HG02678 (cell line): ENCODE measurements at regions not wholly inside any gene's neighbourhood (a gene's known extent, or its start where the extent isn't known, plus 50 kb on each side); places are given as distances from the start of the nearest gene placed in this dataset.

Source experiments
- ATAC-seq: cut with Tn5 transposase; IDR thresholded peaks from one replicate; pipeline ENCODE4 v1.9.1; 2021; ENCODE audit warnings: mild to moderate bottlenecking, moderate library complexity; ENCODE audit not compliant: unreplicated experiment

- no peak for ATAC-seq
Measured at GRCh38 chr18:38023871-38024270, 458.3 kb upstream of the CELF4 start.

GRCh38 chr18:38022234-38022633 is 456.6 kb upstream of the CELF4 start:
- no peak for ATAC-seq

DNA sequence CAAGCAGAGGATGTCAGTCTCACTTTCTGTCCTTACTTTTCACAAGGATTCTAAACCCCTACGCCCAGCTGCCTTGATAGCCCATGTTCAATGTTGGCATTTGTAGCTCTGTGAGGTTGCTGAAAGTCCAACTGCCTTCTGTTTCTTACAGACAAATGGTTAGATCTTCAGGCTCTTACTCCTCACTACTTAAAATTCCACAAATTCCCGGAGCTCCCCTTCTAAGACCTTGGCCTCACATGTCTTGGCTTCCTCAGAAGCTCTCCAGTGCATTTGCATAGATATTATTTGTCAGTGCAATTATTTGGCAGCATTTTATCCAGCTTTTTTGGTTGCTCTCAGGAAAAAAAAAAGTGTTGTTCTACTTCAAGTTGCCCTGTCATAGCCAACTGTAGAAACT is 453.7 kb upstream of the CELF4 start:
- no peak for ATAC-seq

GRCh38 chr18:38010971-38011857 is 445.6 kb upstream of the CELF4 start:
- ATAC-seq: no peak

GRCh38 chr18:38010037-38010436 is 444.4 kb upstream of the CELF4 start:
- no peak for ATAC-seq

DNA sequence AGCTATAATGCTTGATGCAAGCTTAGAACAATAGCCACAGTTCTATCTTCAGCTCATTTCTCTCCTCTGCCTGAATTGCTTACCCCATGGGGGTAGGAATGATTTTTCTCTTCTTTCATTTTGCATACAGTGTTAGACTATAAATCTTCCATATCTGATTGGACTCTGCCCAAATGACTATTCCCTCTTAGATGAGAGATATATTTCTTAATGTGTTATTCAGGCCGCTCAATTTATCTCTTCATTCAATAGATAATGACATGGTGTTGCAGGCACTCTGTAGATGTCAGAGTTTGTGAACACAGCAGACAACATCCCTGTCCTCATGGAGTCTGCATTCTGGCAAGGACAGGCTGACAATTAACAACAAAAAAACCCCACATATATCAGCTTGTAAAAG is 443.7 kb upstream of the CELF4 start:
- ATAC-seq: no peak

DNA sequence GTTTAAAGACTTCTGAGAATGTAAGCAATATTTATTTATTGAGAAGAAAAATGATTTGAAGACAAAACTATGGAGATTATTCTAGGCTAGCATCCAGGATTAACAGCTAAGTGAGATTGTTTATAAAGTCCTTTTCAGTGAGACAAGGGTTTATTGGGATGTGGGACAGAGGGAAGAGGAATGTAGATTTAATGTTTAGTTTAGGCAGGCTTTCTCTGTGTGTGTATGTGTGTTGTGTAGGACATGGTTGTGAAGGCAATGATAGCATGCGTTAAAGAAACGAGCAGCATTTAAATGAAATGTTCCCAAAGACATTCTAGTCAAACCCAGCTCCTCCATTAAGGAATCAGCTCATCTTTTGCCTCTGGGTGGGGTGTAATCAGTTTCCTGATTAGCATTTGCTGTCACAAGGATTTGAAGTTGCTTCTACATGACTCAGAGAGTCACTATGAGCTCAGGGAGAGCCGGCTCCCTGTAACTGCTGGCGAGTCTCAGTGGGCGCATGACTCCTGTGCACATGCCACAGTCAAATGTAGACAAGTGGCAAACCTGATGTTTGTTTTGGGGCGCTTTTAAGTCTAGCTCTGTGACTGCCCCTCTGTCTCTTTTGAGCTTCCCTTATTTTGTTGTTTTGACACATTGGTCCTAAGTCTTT is 442.2 kb upstream of the CELF4 start:
- no peak for ATAC-seq

DNA sequence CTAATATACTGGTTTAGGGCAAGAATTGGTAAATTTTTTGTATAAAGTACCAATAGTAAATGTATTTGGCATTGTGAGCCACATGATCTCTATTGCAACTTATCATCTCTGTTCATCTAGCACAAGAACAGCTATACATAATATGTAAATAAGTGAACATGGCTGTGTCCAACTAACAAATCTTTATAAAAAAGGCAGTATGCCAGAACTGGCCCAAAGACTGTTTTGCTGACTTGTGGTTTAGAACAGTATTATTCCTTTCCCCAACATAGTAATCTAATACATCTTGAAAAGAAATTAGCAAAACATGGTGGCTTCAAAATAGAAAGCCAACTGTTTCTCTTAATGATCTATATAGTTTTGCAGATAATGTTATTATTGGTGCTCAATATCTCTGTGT is 441.4 kb upstream of the CELF4 start:
- no peak for ATAC-seq

- ATAC-seq: no peak
Measured at GRCh38 chr18:38006541-38006940, 440.9 kb upstream of the CELF4 start.

DNA sequence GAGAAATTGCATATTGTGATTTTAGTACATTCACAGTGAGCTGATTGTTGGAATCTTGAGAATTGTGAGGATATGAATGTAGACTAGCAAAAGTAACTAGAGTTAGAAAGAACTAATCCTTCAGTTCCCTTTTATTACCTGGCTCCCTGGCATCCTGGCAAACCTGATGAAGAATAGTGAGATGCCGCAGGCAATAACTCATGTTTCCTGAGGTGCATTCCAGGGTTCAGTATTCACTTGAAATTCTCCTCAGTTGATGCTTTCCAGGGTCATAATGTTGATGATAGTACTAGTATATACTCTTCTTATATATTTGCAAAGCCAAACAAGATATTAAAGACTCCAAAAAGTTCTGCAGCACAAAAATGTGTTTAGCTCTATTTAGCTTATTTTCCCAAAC is 432.1 kb upstream of the CELF4 start:
- no peak for ATAC-seq

GRCh38 chr18:37987901-37988300 is 422.3 kb upstream of the CELF4 start:
- ATAC-seq: no peak

GRCh38 chr18:37986665-37987064 is 421.1 kb upstream of the CELF4 start:
- ATAC-seq: no peak

DNA sequence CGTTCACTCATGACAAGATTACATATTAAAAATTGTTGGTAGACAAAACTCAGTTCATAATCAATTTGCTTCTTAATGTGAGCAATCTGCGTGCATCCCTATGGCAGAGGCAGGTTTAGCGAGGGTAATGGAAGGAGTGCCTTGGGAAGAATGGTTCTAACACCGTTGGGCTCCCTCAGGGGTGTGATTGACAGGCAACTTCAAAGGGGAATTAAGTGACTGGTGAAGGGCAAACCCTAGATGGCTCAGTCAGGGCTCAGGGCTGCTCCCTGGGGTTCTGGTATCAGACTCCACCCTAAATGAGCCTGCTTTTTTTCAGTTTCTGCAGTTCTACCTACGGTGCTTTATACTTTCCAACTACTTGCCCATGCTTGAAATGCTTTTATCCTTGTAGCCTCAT is 419.5 kb upstream of the CELF4 start:
- ATAC-seq: no peak

GRCh38 chr18:37980556-37980955 is 415.0 kb upstream of the CELF4 start:
- ATAC-seq: no peak

DNA sequence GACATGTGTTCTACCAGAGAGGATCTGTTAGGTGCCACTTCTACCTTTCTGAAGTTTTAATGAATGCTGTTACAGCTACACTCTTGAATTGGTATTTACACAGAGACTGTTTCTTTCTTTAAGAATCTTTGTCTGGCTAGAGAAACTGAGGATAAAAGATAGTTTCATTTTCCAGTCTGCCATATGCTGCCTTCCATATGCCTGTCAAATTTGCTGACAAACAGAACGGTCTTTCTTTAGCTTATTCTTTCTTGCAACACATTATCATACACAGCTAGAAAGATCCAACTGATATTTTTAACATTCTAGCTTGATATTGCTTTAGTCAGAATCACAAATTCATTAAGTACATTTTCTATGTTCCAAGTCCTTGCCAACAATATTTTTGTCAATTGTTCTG is 409.8 kb upstream of the CELF4 start:
- ATAC-seq: no peak

DNA sequence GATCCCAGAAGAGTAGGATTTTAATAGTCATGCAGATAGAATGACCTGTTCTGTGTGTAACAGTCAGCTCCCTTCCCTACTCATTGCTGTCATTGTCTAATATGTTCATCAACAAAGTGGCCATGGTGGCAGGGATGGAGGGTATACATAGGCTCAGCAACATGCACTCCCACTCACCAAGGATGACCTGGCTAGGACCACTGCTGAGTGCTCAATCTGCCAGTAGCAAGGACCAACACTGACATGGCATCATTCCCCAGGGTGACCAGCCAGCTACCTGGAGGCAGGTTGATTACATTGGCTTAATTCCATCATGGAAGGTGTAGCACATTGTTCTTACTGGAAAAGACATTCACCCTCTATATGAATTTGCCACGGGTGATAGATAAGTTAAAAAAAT is 401.7 kb upstream of the CELF4 start:
- ATAC-seq: no peak

GRCh38 chr18:37965572-37965970 is 400.0 kb upstream of the CELF4 start:
- ATAC-seq: no peak

DNA sequence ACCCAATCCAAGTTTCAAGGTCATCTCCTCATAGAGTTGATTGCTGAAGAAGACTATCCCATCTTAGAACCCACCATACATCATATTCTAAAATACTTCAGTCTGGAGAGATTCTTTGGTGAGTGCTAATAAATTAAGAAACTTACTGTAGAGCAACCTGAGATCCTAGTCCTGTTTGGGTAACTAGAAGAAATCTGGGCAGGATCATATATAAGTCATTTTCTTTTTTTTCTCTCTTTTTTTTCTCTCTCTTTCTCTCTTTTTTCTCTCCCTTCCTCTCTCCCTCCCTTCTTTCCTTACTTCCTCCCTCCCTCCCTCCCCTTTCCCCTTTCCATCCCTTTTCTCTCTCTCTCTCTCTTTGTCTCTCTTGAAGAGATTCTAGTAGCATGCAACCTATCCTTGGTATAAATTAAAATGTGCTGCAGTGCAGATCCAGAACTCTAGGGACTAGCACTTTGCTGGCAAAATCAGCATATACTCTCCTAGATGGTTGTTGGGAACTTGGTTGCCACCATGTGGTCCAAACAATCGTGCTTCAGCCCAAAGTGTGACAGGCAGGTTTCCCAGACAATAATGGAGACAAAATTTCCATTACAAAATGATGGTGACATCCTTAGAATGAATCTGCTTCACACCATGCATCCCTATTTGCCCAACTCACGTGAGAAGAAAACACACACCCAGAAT is 399.4 kb upstream of the CELF4 start:
- ATAC-seq: no peak

GRCh38 chr18:37963837-37964236 is 398.2 kb upstream of the CELF4 start:
- no peak for ATAC-seq

GRCh38 chr18:37962316-37962966 is 396.8 kb upstream of the CELF4 start:
- ATAC-seq: no peak

DNA sequence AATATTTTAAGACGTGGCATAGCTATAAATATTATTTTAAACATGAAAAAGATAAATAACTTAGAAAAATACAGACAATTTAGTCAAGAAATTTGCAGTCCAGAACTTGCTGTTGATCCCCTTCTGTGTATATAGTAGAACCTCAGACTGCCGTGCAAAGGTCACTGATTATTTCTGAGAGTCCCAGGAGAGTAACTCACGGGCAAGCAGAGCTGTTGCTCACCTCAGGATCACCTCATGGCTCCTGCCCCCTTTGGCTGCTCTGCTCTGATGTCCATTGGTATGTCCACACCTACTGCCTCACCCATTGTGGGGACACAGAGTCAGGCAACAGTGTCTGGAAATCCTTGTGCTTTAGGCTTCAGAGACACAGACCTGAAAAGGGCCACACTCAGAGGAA is 392.9 kb upstream of the CELF4 start:
- no peak for ATAC-seq
